Psoas muscle (tissue), 7 donors: ENCODE measurements at regions not wholly inside any gene's neighbourhood (a gene's known extent, or its start where the extent isn't known, plus 50 kb on each side); places are given as distances from the start of the nearest gene placed in this dataset.
"Not testable (repeated sequence)": the region's sequence is repeated elsewhere in the genome, so short reads cannot be mapped to it uniquely, and the experiment has no call there.

ENCODE experiments used
- ATAC-seq, 4 donors: fragments of 200-7000 bp; cut with Tn5 transposase; one replicate each; pipeline ENCODE4 v1.9.1; 2020; ENCODE audit warnings: moderate library complexity in 3 of 4, mild to moderate bottlenecking in 2 of 4
- DNase-seq, 2 donors: peaks; one replicate each; pipeline ENCODE4 v3.0.0-alpha.2; 2020
- H3K27ac ChIP-seq: fragments of 200-600 bp; one replicate; pipeline ENCODE4 v1.8.0; 2022
- H3K27me3 ChIP-seq, 3 donors: fragments of 200-600 bp in 1 of 3; one replicate each; pipeline versions ENCODE4 v1.6.1 to v1.8.0; 2013 to 2022; ENCODE audit warnings: low read length in 2 of 3, mild to moderate bottlenecking in 2 of 3, moderate library complexity in 1 of 3; ENCODE audit not compliant: insufficient read depth in 3 of 3
- H3K36me3 ChIP-seq, 2 donors: fragments of 200-600 bp in 1 of 2; one replicate each; pipeline versions ENCODE4 v1.6.1 to v1.8.0; 2013 to 2022; ENCODE audit warnings: low read depth in 1 of 2, mild to moderate bottlenecking in 1 of 2, moderate library complexity in 1 of 2; ENCODE audit not compliant: insufficient read depth in 1 of 2
- H3K4me1 ChIP-seq: fragments of 200-600 bp; one replicate; pipeline ENCODE4 v1.8.0; 2022
- H3K4me3 ChIP-seq: fragments of 200-600 bp; one replicate; pipeline ENCODE4 v1.8.0; 2022; ENCODE audit warnings: mild to moderate bottlenecking
- H3K9me3 ChIP-seq: fragments of 200-600 bp; one replicate; pipeline ENCODE4 v1.8.0; 2022
- WGBS, 3 donors: extraction: QIAGEN DNeasy Blood & Tissue Kit; methylation state at CpG; one replicate each; pipeline versions ENCODE4 v1.1.6 to v1.1.7; 2013; 5-methylcytosine and 5-hydroxymethylcytosine counted together
- intact Hi-C, 2 donors: fragments of 100-400 bp; cut with DNase I; formaldehyde crosslinking; loops; one replicate each; pipeline versions ENCODE4 v1.11.0 to v1.14.2; 2022
- TF ChIP-seq, protein P1 (sequence below): fragments of 200-600 bp; IDR thresholded peaks from one replicate; pipeline ENCODE4 v1.8.0; 2022; ENCODE audit warnings: antibody characterized with exemption
- donor health status: healthy with polysubstance abuse.
- donor health status: DM: no; HTN: no; CAD: no; lungs with moderate emphysema.
- donor health status: Bipolar disorder and iron deficiency.
- donor health status: healthy.
- donor health status: DM: yes; HTN: yes; CAD: no.
- donor health status: DM: no; HTN: no; CAD: no.
- donor health status: DM: yes; HTN: yes; CAD: no.

DNA sequence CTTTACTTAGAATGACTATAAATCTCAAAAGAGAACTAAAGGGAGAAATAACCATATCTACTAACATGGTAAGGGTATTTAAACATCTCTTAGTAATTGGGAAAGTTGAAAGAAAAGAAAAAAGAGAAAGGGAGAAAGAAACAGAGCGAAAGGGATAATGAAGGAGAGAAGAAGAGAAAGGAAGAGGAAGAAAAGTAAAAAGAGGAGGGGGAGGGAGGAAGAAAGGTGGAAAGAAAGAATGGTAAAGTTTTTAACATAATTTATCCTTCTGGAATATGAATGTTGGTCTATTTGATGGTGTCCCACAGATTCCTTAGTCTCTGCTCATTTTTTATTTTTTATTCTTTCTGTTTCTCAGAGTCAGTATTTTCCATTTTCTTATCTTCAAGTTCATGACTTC lies 202.7 kb downstream of the ZNF92 start:
- ATAC-seq, H3K4me3 ChIP-seq, intact Hi-C loops, H3K4me1 ChIP-seq, H3K36me3 ChIP-seq, DNase-seq, H3K27ac ChIP-seq, H3K27me3 ChIP-seq, H3K9me3 ChIP-seq: not testable (repeated sequence)
- 100% methylated on average over 1 of the region's 1 CpG; no CpG with 5 or more reads in 1 of the 3 donors for WGBS, 3 donors

DNA sequence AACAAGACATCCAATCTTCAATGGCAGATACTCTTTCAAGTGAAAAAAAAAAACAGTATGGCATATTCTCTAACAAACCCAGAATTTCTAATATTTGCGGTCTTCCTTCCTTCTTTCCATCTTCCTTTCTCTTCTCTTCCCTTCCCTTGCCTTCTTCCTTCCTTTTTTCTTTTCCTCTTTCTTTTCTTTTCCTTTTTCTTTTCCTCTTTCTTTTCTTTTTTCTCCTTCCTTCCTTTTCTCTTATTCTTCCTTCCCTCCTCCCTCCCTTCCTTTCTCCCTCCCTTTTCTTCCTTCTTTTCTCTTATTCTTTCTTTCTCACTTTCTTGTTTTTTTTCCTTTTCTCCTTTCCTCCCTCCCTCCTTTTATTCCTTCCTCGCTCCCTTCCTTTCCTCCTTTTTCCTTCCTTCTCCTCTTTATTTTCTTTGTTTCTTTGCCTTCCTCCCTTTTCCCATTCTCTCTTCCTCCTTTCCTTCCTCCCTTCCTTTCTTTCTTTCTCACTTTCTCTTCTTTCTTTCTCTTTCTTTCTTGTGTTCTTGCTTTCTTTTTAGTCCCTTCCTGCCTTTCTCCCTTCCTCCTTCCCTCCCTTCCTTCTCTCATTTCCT lies 209.0 kb downstream of the ZNF92 start:
- H3K9me3 ChIP-seq, ATAC-seq, H3K27me3 ChIP-seq, H3K27ac ChIP-seq, H3K4me3 ChIP-seq, intact Hi-C loops, H3K36me3 ChIP-seq, DNase-seq, H3K4me1 ChIP-seq: not testable (repeated sequence)
- WGBS, 3 donors: 79 to 96% methylated on average over 1 to 2 of the region's 2 CpGs; no CpG with 5 or more reads in 1 of the 3 donors

DNA sequence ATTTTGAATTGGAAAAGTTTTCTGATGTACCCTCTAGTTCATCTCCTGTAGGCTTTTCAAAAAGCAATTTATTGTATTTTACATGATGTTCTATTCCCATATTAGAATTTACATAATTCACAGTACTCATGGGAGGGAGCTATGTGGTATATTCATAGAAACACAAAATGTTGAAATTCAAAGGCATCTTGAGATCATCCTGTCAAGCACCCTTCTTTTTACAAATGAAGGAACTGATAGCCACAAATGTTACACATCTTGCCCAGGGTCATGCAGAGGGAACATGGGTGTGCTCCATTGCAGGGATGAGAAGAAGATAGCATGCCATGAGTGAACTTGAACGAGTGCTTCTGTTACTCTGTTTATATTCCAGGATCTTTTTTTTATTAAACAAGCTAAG lies 228.8 kb downstream of the ZNF92 start:
- 52 to 72% (median 55%) methylated on average over 1 of the region's 1 CpG for WGBS, 3 donors
- H3K27ac ChIP-seq, H3K4me1 ChIP-seq, H3K27me3 ChIP-seq, H3K9me3 ChIP-seq, ATAC-seq, H3K4me3 ChIP-seq, DNase-seq, intact Hi-C loops, H3K36me3 ChIP-seq: not testable (repeated sequence)

DNA sequence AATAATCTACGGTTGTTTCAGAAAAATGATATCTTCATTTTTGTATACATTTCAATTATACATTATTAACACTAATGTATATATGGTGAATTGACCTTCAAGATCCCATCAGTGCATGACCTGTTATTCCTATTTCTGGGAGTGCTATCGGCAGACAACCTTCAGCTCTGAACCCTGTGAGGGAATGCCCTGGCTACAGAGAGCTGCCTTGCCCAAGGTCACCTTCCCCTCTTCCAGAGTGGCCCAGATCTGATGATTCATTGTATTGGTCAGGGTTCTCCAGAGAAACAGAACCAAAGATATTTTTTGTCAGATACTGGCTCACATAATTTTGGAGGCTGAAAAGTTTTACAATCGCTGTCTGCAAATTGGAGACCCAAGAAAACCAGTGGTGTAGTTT lies 235.5 kb downstream of the ZNF92 start:
- no peaks in the 10 kb centered on the region for H3K4me1 ChIP-seq
- no peak overlapping the region for H3K27ac ChIP-seq
- no peak for ATAC-seq
- intact Hi-C loops: no loop called here
- no peaks in the 10 kb centered on the region for H3K27me3 ChIP-seq
- 88 to 93% (median 91%) methylated on average over 3 of the region's 3 CpGs for WGBS, 3 donors
- TF ChIP-seq, protein P1, sequence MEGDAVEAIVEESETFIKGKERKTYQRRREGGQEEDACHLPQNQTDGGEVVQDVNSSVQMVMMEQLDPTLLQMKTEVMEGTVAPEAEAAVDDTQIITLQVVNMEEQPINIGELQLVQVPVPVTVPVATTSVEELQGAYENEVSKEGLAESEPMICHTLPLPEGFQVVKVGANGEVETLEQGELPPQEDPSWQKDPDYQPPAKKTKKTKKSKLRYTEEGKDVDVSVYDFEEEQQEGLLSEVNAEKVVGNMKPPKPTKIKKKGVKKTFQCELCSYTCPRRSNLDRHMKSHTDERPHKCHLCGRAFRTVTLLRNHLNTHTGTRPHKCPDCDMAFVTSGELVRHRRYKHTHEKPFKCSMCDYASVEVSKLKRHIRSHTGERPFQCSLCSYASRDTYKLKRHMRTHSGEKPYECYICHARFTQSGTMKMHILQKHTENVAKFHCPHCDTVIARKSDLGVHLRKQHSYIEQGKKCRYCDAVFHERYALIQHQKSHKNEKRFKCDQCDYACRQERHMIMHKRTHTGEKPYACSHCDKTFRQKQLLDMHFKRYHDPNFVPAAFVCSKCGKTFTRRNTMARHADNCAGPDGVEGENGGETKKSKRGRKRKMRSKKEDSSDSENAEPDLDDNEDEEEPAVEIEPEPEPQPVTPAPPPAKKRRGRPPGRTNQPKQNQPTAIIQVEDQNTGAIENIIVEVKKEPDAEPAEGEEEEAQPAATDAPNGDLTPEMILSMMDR: no peak
- H3K4me3 ChIP-seq: no peak overlapping the region
- no peak for DNase-seq
- no peaks in the 10 kb centered on the region for H3K9me3 ChIP-seq
- H3K36me3 ChIP-seq: no peaks in the 10 kb centered on the region

DNA sequence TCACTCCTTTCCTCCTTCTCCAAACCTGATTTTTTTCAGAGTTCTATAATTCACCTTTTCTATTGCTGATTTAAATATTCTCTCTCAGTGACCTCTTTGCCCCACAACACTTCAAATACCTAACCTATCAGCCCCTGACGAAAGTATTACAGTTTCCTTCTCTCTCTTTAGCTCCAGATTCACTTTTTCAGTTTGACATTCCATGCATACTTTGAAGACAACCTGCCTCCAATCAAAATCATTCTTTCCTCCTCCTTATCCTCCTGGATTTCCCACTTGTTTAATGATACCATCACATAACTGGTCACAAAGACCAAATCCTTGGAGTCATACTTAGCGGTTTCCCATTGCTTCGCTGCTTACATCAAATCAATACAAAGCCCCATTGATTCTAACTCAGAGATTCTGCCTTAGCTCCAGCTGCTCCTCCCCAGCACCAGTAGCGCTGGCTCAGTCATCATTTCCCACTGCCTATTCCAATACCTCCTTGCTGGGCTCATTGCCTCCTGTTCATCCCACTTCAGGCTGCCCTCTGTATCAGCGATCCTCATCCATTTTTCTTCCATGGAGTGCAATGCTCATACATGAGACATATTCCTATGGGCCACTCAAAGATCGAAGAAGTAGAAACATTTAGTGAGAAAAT lies 240.1 kb downstream of the ZNF92 start:
- DNase-seq, H3K27ac ChIP-seq, H3K36me3 ChIP-seq, H3K9me3 ChIP-seq, H3K27me3 ChIP-seq, H3K4me1 ChIP-seq, ATAC-seq, H3K4me3 ChIP-seq, intact Hi-C loops: not testable (repeated sequence)
- WGBS, 3 donors: 55 to 66% (median 64%) methylated on average over 6 of the region's 6 CpGs

DNA sequence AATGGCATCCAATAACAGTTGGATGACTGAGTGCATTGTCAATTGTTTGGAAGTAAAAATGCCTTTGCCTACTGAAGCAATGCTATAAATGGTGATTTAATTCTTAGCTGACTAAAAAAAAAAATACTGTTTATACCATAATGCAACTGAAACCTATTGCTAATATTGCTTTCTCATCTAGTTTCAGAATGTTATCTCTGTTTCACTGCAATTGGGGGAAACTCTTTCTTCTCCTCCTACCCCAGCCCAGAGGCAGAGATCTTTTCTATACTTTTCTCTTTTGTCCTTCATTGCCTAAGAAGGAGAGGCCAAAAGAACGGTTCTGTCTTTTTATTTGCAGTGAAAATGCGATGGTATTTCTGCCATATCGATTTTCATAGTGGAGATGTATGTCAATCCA lies 242.5 kb downstream of the ZNF92 start:
- H3K9me3 ChIP-seq, intact Hi-C loops, DNase-seq, H3K36me3 ChIP-seq, ATAC-seq, H3K27me3 ChIP-seq, H3K4me1 ChIP-seq, H3K4me3 ChIP-seq, H3K27ac ChIP-seq: not testable (repeated sequence)
- 70 to 76% (median 76%) methylated on average over 3 of the region's 3 CpGs for WGBS, 3 donors

DNA sequence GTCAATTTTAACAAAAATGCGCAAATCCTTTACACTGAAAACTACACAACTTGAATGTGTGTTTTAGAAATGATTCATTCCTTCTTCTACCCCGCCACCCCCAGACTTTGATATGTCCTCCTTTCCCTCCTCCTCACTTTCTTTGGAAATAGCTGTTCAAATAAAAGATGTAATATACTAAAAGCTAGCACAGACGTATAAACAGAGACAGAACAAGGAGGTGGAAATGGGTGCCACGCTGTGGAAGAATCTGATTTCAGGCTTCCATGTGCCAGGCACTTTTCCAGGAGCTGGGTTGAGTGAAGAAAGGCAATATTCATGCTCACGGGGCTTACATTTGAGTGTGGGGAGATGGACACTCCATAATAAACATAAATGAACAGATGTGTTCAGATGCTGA lies 246.6 kb downstream of the ZNF92 start:
- intact Hi-C loops, H3K9me3 ChIP-seq, H3K4me1 ChIP-seq, ATAC-seq, H3K36me3 ChIP-seq, H3K4me3 ChIP-seq, H3K27ac ChIP-seq, DNase-seq, H3K27me3 ChIP-seq: not testable (repeated sequence)
- WGBS, 3 donors: 55 to 63% (median 59%) methylated on average over 5 of the region's 5 CpGs
